ENCODE measurements at regions not wholly inside any gene's neighbourhood (a gene's known extent, or its start where the extent isn't known, plus 50 kb on each side); places are given as distances from the start of the nearest gene placed in this dataset.

DNA sequence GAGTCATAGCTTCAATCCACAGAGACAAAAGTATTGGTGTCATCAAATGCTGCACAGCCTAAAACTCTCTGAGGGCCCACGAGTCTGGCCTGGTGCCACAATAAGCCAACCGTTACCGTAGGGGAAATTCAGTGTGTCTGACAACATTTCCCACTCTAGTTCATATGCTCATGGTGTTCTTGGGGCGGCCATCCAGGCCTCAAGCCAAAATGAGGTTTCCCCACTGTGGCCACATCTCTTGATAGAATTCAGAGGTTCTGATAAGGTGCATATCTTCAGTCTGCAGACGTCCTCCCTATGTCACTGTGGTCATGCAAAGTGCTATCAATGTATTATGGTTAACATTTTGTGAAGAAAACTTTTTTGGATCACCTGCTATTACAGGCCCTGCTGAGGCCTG lies 627.7 kb downstream of the QKI start:
- TF ChIP-seq, protein P1, sequence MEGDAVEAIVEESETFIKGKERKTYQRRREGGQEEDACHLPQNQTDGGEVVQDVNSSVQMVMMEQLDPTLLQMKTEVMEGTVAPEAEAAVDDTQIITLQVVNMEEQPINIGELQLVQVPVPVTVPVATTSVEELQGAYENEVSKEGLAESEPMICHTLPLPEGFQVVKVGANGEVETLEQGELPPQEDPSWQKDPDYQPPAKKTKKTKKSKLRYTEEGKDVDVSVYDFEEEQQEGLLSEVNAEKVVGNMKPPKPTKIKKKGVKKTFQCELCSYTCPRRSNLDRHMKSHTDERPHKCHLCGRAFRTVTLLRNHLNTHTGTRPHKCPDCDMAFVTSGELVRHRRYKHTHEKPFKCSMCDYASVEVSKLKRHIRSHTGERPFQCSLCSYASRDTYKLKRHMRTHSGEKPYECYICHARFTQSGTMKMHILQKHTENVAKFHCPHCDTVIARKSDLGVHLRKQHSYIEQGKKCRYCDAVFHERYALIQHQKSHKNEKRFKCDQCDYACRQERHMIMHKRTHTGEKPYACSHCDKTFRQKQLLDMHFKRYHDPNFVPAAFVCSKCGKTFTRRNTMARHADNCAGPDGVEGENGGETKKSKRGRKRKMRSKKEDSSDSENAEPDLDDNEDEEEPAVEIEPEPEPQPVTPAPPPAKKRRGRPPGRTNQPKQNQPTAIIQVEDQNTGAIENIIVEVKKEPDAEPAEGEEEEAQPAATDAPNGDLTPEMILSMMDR (IDR thresholded peaks at IDR 0.05) = no peak
- TF ChIP-seq POLR2A (IDR thresholded peaks at IDR 0.05) = no peak
